ENCODE measurements at regions not wholly inside any gene's neighbourhood (a gene's known extent, or its start where the extent isn't known, plus 50 kb on each side); places are given as distances from the start of the nearest gene placed in this dataset.

DNA sequence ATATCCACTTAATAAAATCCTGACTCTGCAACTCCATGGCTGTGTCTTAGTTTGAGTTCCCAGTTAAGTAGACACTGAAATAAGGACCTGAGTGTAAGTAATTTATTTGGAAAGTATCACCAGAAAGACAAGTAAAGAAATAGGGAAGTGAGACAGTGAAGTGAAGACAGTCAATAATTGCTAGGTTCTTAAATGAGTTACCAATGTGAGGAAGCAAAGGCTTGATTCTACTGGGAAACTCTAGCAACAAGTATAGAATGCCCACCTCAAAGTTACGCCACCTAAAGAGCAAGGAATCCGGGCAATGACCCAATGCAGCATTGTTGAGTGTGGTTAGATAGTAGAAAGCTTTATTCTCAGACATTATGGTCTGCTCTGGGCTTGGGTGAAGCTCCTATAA lies 383.9 kb downstream of the TLR4 start:
- TF ChIP-seq, protein P1, sequence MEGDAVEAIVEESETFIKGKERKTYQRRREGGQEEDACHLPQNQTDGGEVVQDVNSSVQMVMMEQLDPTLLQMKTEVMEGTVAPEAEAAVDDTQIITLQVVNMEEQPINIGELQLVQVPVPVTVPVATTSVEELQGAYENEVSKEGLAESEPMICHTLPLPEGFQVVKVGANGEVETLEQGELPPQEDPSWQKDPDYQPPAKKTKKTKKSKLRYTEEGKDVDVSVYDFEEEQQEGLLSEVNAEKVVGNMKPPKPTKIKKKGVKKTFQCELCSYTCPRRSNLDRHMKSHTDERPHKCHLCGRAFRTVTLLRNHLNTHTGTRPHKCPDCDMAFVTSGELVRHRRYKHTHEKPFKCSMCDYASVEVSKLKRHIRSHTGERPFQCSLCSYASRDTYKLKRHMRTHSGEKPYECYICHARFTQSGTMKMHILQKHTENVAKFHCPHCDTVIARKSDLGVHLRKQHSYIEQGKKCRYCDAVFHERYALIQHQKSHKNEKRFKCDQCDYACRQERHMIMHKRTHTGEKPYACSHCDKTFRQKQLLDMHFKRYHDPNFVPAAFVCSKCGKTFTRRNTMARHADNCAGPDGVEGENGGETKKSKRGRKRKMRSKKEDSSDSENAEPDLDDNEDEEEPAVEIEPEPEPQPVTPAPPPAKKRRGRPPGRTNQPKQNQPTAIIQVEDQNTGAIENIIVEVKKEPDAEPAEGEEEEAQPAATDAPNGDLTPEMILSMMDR (IDR thresholded peaks at IDR 0.05; ENCODE audit: low read depth, low read length) = no peak
- no peak overlapping the region for H3K4me3 ChIP-seq (ENCODE audit: low read depth, low read length)
- in situ Hi-C loops (cut with HindIII; ENCODE audit: low sequenced_read_pairs) = no loop called here
- no peak for DNase-seq (ENCODE audit: low read depth, low spot score)

DNA sequence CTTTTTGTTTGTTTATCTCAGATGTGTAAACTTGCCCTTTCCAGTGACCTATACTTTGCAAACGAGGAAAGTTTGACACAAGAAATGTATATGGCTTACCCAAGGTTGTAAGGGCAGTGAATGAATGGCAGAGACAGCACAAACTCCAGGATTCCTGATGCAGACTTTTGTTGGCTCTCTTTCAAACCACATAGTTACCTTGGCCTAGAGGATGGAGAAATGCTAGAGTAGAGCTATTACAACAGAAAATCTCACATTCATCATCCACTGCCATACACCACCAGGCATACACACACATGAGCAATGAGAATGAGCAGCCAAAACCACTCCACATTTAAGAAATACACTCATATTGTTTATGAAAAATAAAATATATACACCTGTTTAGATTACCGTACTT lies 387.0 kb downstream of the TLR4 start:
- no peak overlapping the region for H3K4me3 ChIP-seq (ENCODE audit: low read depth, low read length)
- in situ Hi-C loops (cut with HindIII; ENCODE audit: low sequenced_read_pairs) = no loop called here
- TF ChIP-seq, protein P1 (IDR thresholded peaks at IDR 0.05; ENCODE audit: low read depth, low read length) = no peak
- DNase-seq (ENCODE audit: low read depth, low spot score) = no peak

DNA sequence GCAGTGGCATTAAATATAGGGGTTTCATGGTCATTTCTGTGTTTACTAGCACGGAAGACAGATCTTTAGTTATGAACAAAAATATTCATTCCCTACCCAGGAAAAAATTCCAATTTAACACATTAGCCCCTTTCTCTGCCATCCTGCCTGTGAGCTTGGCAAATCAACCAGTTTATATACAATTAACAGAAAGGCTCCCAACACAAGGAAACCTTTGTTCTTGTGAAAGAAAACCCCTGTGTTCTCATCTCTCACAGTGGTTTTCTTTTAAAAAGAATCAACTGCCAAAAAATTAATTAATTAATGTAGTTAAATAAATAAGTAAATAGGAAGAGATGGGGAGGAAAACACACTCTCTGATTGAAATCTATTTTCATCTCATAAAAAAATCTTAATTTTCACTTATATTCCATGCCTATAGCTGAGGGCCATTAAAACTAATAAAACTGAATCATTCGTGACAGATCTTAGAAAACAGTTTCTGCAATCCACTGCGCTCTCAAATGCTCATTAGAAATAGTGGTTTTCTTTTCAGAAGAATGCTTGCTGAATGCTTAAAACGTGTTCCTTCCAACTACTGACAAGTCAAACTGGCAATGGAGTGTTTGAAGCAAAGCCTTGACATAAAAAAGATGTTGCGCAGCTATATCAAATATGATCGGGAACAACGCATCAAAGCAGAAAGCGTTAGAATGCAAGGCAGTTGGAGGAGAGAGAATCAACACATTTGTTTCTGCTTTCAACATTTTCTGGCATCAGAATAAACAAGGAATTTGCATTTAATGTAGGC lies 387.7 kb downstream of the TLR4 start:
- DNase-seq (ENCODE audit: low read depth, low spot score) = no peak
- H3K4me3 ChIP-seq (ENCODE audit: low read depth, low read length) = no peak overlapping the region
- TF ChIP-seq, protein P1 (IDR thresholded peaks at IDR 0.05; ENCODE audit: low read depth, low read length) = no peak
- in situ Hi-C loops (cut with HindIII; ENCODE audit: low sequenced_read_pairs) = no loop called here

DNA sequence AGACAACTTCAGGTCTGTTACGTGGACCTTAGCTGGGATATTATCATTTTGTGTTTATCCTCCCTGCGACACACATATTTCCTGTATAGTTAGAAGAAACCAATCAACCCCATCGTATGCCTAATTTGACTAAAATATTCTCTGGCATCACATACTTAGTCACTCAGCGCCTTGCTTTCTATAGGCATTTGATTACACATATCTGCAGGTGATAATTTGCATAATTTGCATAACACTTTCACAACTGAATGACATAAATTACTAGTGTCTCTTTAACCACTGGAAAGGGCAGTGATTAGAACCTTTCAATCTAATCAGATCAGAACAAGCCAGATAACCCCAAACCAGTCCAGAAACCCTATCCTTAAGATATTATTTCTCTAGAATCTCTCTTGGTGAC lies 390.2 kb downstream of the TLR4 start:
- in situ Hi-C loops (cut with HindIII; ENCODE audit: low sequenced_read_pairs) = no loop called here
- H3K4me3 ChIP-seq (ENCODE audit: low read depth, low read length) = no peak overlapping the region
- no peak for DNase-seq (ENCODE audit: low read depth, low spot score)
- TF ChIP-seq, protein P1 (IDR thresholded peaks at IDR 0.05; ENCODE audit: low read depth, low read length) = no peak

DNA sequence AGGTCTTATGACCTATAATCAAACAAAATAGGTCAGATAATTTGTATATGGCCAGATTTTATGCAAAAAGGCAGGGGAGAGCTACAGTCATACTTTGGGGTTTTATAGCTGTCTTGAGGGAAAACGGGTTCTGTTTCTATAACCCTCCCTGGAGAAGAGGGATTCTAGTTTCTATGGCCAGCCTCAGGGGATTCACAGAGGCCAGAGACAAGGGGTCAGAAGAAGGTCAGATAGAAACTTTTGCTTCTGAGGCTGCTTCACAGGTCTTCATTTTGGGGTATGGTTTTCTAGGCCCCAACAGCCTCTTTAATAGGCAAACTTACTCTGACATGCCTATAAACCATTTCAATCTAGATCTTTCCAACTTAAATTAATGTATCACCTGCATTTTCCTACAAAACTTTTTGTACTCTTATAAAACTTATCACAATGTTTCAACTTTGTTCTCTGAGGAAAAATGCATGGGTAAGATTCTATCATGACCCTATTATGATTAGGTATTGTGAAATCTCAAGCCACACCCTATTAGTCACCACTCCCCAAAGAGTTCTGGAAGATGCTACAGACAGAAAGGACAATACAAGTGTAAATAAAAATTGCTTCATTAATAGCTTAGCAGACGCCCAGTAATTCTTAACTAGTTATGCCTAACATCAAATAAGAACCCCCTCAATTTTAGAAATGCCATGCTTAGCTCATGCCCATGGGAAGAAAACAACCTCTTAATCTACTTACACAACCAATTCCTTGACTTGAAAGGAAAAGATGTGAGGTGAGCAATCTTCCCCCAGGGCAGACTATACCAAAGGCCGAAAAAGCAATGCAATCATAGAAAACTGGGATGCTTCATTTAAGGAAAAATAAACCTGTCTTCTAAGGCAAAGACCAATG lies 396.6 kb downstream of the TLR4 start:
- in situ Hi-C loops (cut with HindIII; ENCODE audit: low sequenced_read_pairs) = no loop called here
- no peak overlapping the region for H3K4me3 ChIP-seq (ENCODE audit: low read depth, low read length)
- TF ChIP-seq, protein P1 (IDR thresholded peaks at IDR 0.05; ENCODE audit: low read depth, low read length) = no peak
- no peak for DNase-seq (ENCODE audit: low read depth, low spot score)

DNA sequence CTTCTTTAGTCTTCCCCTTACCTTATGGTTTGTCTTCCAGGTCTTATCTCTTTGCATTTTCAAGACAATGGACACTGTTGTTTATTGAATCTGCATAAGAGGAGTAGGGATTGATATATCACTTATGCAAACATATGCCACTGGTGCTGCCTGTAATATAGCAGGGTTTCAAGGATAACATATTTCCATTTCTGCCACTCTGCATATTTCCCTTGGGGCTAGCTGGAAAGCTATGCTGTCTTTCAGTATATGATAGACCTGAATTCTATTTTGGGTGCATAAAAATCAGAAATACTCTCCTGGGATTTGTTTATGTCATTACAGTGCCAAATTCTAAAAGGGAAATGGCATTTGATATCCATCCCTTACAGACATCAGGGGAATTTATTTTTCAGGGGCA lies 400.2 kb downstream of the TLR4 start:
- in situ Hi-C loops (cut with HindIII; ENCODE audit: low sequenced_read_pairs) = no loop called here
- DNase-seq (ENCODE audit: low read depth, low spot score) = no peak
- TF ChIP-seq, protein P1 (IDR thresholded peaks at IDR 0.05; ENCODE audit: low read depth, low read length) = no peak
- H3K4me3 ChIP-seq (ENCODE audit: low read depth, low read length) = no peak overlapping the region
